ENCODE measurements at regions not wholly inside any gene's neighbourhood (a gene's known extent, or its start where the extent isn't known, plus 50 kb on each side); places are given as distances from the start of the nearest gene placed in this dataset.

GRCh38 chr3:177515786-177516157, 318.5 kb upstream of the TBL1XR1 start:
- no TSS peak for BruUV-seq (replicated peaks)
- Histone ChIP-seq H4K20me1 (ENCODE audit: insufficient read depth, low read length) (no peaks in the 10 kb centered on the region), H3K4me3 (replicated peaks in 1 of 3; ENCODE audit: insufficient read depth in 1 of 3, low read depth in 2 of 3, low read length in 3 of 3) (peak overlapping the region in 1 of 3 experiments; percentile 29; a peak in 1 of 6 replicates), H3K27ac (ENCODE audit: extremely low read length, insufficient read depth, low read length) (peak overlapping the region; percentile 55), H3K79me2 (ENCODE audit: insufficient read depth, low read length) (no peaks in the 10 kb centered on the region), H3K36me3 (replicated peaks in 1 of 2; ENCODE audit: control insufficient read depth in 1 of 2, insufficient read depth in 2 of 2, low read length in 2 of 2) (no peaks in the 10 kb centered on the region), H3K4me2 (ENCODE audit: low read depth, low read length) (peak overlapping the region; percentile 60), H2AFZ (ENCODE audit: low read length) (peak overlapping the region; percentile 15), H3K9ac (ENCODE audit: insufficient read depth, low read depth, low read length) (peak overlapping the region; percentile 32), H3K9me3 (ENCODE audit: low read length) (no peaks in the 10 kb centered on the region), H3K4me1 (ENCODE audit: insufficient read depth, low read length) (peaks cover 64% of the 10 kb centered on the region), H3K27me3 (ENCODE audit: control insufficient read depth in 1 of 2, insufficient read depth in 2 of 2, low read length in 2 of 2) (no peaks in the 10 kb centered on the region)
- CTCF ChIA-PET (ENCODE audit: low intra/inter-chr PET ratio, low total read pairs) = no interaction called here
- WGBS (ENCODE audit: low lambda C conversion rate) = 46% methylated on average over 3 of the region's 3 CpGs
- TF ChIP-seq MEIS1 (CRISPR knock-in tag; IDR thresholded peaks at IDR 0.05; ENCODE audit: borderline replicate concordance) (no peak), PAWR (CRISPR knock-in tag; IDR thresholded peaks at IDR 0.05; ENCODE audit: borderline replicate concordance) (no peak), AKNA (CRISPR knock-in tag; IDR thresholded peaks at IDR 0.05; ENCODE audit: borderline replicate concordance) (no peak), SIX1 (CRISPR knock-in tag; IDR thresholded peaks at IDR 0.05; ENCODE audit: borderline replicate concordance) (no peak), PPARG (CRISPR knock-in tag; conservative IDR thresholded peaks at IDR 0.05) (no peak), GLI4 (CRISPR knock-in tag; IDR thresholded peaks at IDR 0.05; ENCODE audit: borderline replicate concordance) (no peak), LRRFIP1 (CRISPR knock-in tag; conservative IDR thresholded peaks at IDR 0.05) (no peak)
- ATAC-seq = no peak
- intact Hi-C loops (cut with micrococcal nuclease; ENCODE audit: unreplicated experiment) = loop anchor here (1.0 kb wide), 1 partner anchor 9 kb away; no protein-coding TSS in a partner anchor
- no peak for FAIRE-seq
- no peak for DNase-seq (ENCODE audit: low spot score)
- POLR2A ChIA-PET = interaction anchor here (0.7 kb wide), 1 partner anchor 8 kb away, joined by 3 read pairs; no protein-coding TSS in a partner anchor
- in situ Hi-C loops (cut with HindIII; ENCODE audit: extremely low pct_ligation_motif_present, low pct_unique_long_range_greater_than_20kb) = no loop called here
